GM12878 (cell line): ENCODE measurements at regions not wholly inside any gene's neighbourhood (a gene's known extent, or its start where the extent isn't known, plus 50 kb on each side); places are given as distances from the start of the nearest gene placed in this dataset.

Experiments used
- ATAC-seq: fragments of 200-7000 bp; cut with Tn5 transposase; 3 replicates; pipeline ENCODE4 v1.9.1; 2020; ENCODE audit warnings: mild to moderate bottlenecking, moderate library complexity
- BruUV-seq: library from RNA; stranded (reverse); fragments of 400-500 nt; replicated peaks from 2 replicates; lab custom pipeline; 2021; lab: Mats Ljungman, UMichigan
- CTCF ChIA-PET: fragments of 300-600 bp; sonication (Branson Sonifier 250); formaldehyde crosslinking; extraction: SDS; loops from one replicate; lab custom pipeline; 2021; ENCODE audit warnings: inconsistent platforms; lab: Yijun Ruan, JAX
- POLR2A ChIA-PET: fragments of 350-600 bp; formaldehyde crosslinking; extraction: SDS; loops from one replicate; lab custom pipeline; 2021; ENCODE audit warnings: inconsistent platforms; lab: Charles Lee
- RAD21 ChIA-PET: fragments of 300-600 bp; sonication (Branson Sonifier 250); formaldehyde crosslinking; loops from one replicate; lab custom pipeline; 2023; ENCODE audit warnings: antibody characterized with exemption; ENCODE audit not compliant: unreplicated experiment; lab: Charles Lee
- SMC1A ChIA-PET: fragments of 300-600 bp; sonication (Branson Sonifier 250); formaldehyde crosslinking; loops from one replicate; lab custom pipeline; 2023; ENCODE audit not compliant: unreplicated experiment, uncharacterized antibody; lab: Charles Lee
- DNase-seq: peaks from one replicate; pipeline ENCODE4 v3.0.0-alpha.2; 2011; ENCODE audit warnings: low read depth, low spot score
- FAIRE-seq: peaks from 3 replicates; lab custom pipeline; 2011; peaks lifted over from hg19 to GRCh38; lab: Jason Lieb, UNC
- H2AFZ ChIP-seq: 2 replicates; pipeline ENCODE4 v1.6.0; 2011; ENCODE audit warnings: low read depth, low read length, control low read depth; ENCODE audit not compliant: control insufficient read depth
- H3K27ac ChIP-seq: 2 replicates; pipeline ENCODE4 v1.5.1; 2011; ENCODE audit warnings: control low read depth; ENCODE audit not compliant: control insufficient read depth, insufficient read depth
- H3K27me3 ChIP-seq, 2 experiments: replicated peaks in 1 of 2; 2 replicates each; pipeline versions ENCODE4 v1.6.0 to v1.6.1; 2011; ENCODE audit warnings: low read length in 1 of 2; ENCODE audit not compliant: control insufficient read depth in 2 of 2, insufficient read depth in 2 of 2
- H3K36me3 ChIP-seq, 2 experiments: 2 replicates each; pipeline ENCODE4 v1.5.1; 2011; ENCODE audit warnings: low read length in 1 of 2; ENCODE audit not compliant: control insufficient read depth in 2 of 2, insufficient read depth in 2 of 2
- H3K4me1 ChIP-seq: 2 replicates; pipeline ENCODE4 v1.6.1; 2011; ENCODE audit warnings: mild to moderate bottlenecking, low read length, moderate library complexity, mixed read lengths; ENCODE audit not compliant: control insufficient read depth, insufficient read depth
- H3K4me2 ChIP-seq: 2 replicates; pipeline ENCODE4 v1.6.0; 2011; ENCODE audit warnings: control low read depth; ENCODE audit not compliant: control insufficient read depth, insufficient read depth
- H3K4me3 ChIP-seq: fragments of 200-600 bp; sonication (generic); 2 replicates; pipeline ENCODE4 v1.5.1; 2016
- H3K79me2 ChIP-seq: 2 replicates; pipeline ENCODE4 v1.6.0; 2011; ENCODE audit warnings: low read length; ENCODE audit not compliant: control insufficient read depth, insufficient read depth
- H3K9ac ChIP-seq: 2 replicates; pipeline ENCODE4 v1.8.0; 2011; ENCODE audit warnings: low read length, control low read depth, mixed read lengths; ENCODE audit not compliant: control insufficient read depth, insufficient read depth
- H3K9me3 ChIP-seq: replicated peaks from 3 replicates; pipeline ENCODE4 v1.5.1; 2011; ENCODE audit warnings: mild to moderate bottlenecking, low read length; ENCODE audit not compliant: control insufficient read depth, insufficient read depth
- H4K20me1 ChIP-seq: 2 replicates; pipeline ENCODE4 v1.6.0; 2011; ENCODE audit not compliant: control insufficient read depth, insufficient read depth
- ASH2L ChIP-seq: fragments of 300-600, 200-600 bp; sonication (generic); IDR thresholded peaks from 2 replicates; pipeline ENCODE4 v1.6.1; 2017; ENCODE audit warnings: low read depth, mild to moderate bottlenecking, borderline replicate concordance
- BHLHE40 ChIP-seq, 2 experiments: fragments of 450-650 bp in 1 of 2; IDR thresholded peaks; 2 replicates each; pipeline ENCODE4 v1.6.1; 2011 to 2017; ENCODE audit warnings: low read depth in 2 of 2, borderline replicate concordance in 1 of 2, improper control_type of control experiment in 1 of 2, low read length in 1 of 2, mild to moderate bottlenecking in 1 of 2
- ESRRA ChIP-seq: IDR thresholded peaks from 2 replicates; pipeline ENCODE4 v1.6.1; 2012; ENCODE audit warnings: mild to moderate bottlenecking, low read length, improper control_type of control experiment
- PAX8 ChIP-seq: fragments of 450-650 bp; IDR thresholded peaks from 2 replicates; pipeline ENCODE4 v1.6.1; 2017; ENCODE audit warnings: mild to moderate bottlenecking, moderate library complexity
- YBX1 ChIP-seq: fragments of 450-650 bp; IDR thresholded peaks from 2 replicates; pipeline ENCODE4 v1.6.1; 2016; ENCODE audit warnings: antibody characterized with exemption
- WGBS: methylation state at CpG from one replicate; pipeline ENCODE4 v1.1.6; 2016; ENCODE audit warnings: low lambda C conversion rate; ENCODE audit not compliant: insufficient replicate concordance, insufficient coverage; ENCODE audit errors: missing lambda C conversion rate; 5-methylcytosine and 5-hydroxymethylcytosine counted together
- in situ Hi-C: fragments of 300-500 bp; cut with MboI; formaldehyde crosslinking; loops from 9 replicates; pipeline ENCODE4 v1.14.3; 2018; ENCODE audit warnings: mixed read lengths
- intact Hi-C: fragments of 100-400 bp; cut with micrococcal nuclease; formaldehyde crosslinking; loops from one replicate; pipeline ENCODE4 v1.14.2; 2022; ENCODE audit not compliant: unreplicated experiment
- TF ChIP-seq, protein P1 (sequence below): fragments of 450-650 bp; IDR thresholded peaks from 2 replicates; pipeline ENCODE4 v1.6.1; 2017; ENCODE audit warnings: mild to moderate bottlenecking
- TF ChIP-seq, protein P2 (sequence below): fragments of 450-650 bp; IDR thresholded peaks from 2 replicates; pipeline ENCODE4 v1.6.1; 2018; ENCODE audit warnings: mild to moderate bottlenecking, low read depth, moderate library complexity; ENCODE audit not compliant: partially characterized antibody
- TF ChIP-seq, protein P3 (sequence below): IDR thresholded peaks from 2 replicates; pipeline ENCODE4 v1.6.1; 2011; ENCODE audit warnings: borderline replicate concordance, low read depth, mild to moderate bottlenecking, moderate library complexity, mixed read lengths, low read length; ENCODE audit not compliant: insufficient read depth; ENCODE audit errors: extremely low read length
- TF ChIP-seq, protein P4 (sequence below): IDR thresholded peaks from 2 replicates; pipeline ENCODE4 v1.6.1; 2012; ENCODE audit warnings: low read depth, low read length, improper control_type of control experiment
- TF ChIP-seq, protein P5 (sequence below): fragments of 450-650 bp; IDR thresholded peaks from 2 replicates; pipeline ENCODE4 v1.6.1; 2016; ENCODE audit warnings: mild to moderate bottlenecking, moderate library complexity, borderline replicate concordance
- TF ChIP-seq, protein P6 (sequence below): fragments of 450-650 bp; IDR thresholded peaks from 2 replicates; pipeline ENCODE4 v1.6.1; 2014; ENCODE audit warnings: mild to moderate bottlenecking

DNA sequence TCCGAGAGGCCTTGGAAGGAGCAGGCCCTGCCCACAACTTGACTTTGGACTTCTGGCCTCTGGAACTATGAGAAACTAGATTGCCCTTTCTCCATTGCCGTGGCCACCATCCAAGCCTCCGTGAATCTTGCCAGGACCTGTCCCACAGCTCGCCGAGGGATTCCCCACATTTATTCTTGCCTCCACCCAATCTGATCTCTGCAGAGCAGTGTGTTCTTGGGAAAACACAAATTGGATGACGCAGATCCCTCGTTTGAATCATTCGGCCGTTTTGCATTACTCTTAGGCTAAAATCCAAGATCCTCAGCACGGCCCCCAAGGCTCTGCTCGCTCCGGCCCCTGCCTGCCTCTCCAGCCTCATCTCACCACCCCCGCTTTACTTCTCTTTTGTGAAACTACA lies 364.2 kb downstream of the ZNF516 start (continued):
- no peak for TF ChIP-seq ESRRA
- TF ChIP-seq PAX8, result no peak
- no peak for TF ChIP-seq YBX1
- TF ChIP-seq, protein P1, sequence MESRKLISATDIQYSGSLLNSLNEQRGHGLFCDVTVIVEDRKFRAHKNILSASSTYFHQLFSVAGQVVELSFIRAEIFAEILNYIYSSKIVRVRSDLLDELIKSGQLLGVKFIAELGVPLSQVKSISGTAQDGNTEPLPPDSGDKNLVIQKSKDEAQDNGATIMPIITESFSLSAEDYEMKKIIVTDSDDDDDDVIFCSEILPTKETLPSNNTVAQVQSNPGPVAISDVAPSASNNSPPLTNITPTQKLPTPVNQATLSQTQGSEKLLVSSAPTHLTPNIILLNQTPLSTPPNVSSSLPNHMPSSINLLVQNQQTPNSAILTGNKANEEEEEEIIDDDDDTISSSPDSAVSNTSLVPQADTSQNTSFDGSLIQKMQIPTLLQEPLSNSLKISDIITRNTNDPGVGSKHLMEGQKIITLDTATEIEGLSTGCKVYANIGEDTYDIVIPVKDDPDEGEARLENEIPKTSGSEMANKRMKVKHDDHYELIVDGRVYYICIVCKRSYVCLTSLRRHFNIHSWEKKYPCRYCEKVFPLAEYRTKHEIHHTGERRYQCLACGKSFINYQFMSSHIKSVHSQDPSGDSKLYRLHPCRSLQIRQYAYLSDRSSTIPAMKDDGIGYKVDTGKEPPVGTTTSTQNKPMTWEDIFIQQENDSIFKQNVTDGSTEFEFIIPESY, result no peak
- TF ChIP-seq, protein P2, sequence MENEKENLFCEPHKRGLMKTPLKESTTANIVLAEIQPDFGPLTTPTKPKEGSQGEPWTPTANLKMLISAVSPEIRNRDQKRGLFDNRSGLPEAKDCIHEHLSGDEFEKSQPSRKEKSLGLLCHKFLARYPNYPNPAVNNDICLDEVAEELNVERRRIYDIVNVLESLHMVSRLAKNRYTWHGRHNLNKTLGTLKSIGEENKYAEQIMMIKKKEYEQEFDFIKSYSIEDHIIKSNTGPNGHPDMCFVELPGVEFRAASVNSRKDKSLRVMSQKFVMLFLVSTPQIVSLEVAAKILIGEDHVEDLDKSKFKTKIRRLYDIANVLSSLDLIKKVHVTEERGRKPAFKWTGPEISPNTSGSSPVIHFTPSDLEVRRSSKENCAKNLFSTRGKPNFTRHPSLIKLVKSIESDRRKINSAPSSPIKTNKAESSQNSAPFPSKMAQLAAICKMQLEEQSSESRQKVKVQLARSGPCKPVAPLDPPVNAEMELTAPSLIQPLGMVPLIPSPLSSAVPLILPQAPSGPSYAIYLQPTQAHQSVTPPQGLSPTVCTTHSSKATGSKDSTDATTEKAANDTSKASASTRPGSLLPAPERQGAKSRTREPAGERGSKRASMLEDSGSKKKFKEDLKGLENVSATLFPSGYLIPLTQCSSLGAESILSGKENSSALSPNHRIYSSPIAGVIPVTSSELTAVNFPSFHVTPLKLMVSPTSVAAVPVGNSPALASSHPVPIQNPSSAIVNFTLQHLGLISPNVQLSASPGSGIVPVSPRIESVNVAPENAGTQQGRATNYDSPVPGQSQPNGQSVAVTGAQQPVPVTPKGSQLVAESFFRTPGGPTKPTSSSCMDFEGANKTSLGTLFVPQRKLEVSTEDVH, result no peak

DNA sequence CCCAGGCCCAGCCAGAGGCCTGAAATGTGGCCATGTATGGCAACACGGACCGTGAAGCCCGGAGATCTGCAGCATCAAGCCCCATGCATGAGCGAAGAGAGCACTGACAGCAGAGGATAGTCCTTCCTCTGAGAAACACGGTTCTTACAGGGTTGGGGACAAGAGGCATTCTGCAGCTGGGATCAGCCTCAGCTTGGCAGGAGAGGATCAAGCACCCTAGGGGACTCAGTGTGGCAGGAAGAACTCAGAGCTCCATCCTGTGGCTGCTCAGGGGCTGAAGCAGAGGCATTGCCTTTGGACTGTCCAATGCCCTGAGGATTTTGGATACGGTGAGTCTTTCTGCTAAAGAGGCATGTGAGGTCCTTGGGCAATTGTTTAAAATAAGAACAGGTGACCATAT lies 368.7 kb downstream of the ZNF516 start:
- H4K20me1 ChIP-seq, result no peaks in the 10 kb centered on the region
- SMC1A ChIA-PET, result no interaction called here
- DNase-seq (no peak), FAIRE-seq (no peak), ATAC-seq (no peak)
- no peaks in the 10 kb centered on the region for H3K4me1 ChIP-seq
- no peak overlapping the region for H3K9ac ChIP-seq
- CTCF ChIA-PET, result no interaction called here
- H2AFZ ChIP-seq, result no peak overlapping the region
- no peaks in the 10 kb centered on the region for H3K27me3 ChIP-seq
- POLR2A ChIA-PET, result no interaction called here
- H3K4me2 ChIP-seq, result no peak overlapping the region
- WGBS, result 16% methylated on average over 6 of the region's 6 CpGs
- no peaks in the 10 kb centered on the region for H3K36me3 ChIP-seq
- H3K9me3 ChIP-seq, result no peaks in the 10 kb centered on the region
- in situ Hi-C loops, result no loop called here
- no TSS peak for BruUV-seq
- intact Hi-C loops, result no loop called here
- no peaks in the 10 kb centered on the region for H3K79me2 ChIP-seq
- RAD21 ChIA-PET, result no interaction called here
- H3K4me3 ChIP-seq, result no peak overlapping the region
- H3K27ac ChIP-seq, result no peak overlapping the region
- TF ChIP-seq, protein P3, sequence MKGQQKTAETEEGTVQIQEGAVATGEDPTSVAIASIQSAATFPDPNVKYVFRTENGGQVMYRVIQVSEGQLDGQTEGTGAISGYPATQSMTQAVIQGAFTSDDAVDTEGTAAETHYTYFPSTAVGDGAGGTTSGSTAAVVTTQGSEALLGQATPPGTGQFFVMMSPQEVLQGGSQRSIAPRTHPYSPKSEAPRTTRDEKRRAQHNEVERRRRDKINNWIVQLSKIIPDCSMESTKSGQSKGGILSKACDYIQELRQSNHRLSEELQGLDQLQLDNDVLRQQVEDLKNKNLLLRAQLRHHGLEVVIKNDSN, result no peak
- TF ChIP-seq, protein P4, sequence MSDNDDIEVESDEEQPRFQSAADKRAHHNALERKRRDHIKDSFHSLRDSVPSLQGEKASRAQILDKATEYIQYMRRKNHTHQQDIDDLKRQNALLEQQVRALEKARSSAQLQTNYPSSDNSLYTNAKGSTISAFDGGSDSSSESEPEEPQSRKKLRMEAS, result no peak
- TF ChIP-seq BHLHE40 (IDR thresholded peaks at IDR 0.05; ENCODE audit: borderline replicate concordance in 1 of 2, low read depth in 2 of 2, low read length in 1 of 2), result no peak
- TF ChIP-seq, protein P5, sequence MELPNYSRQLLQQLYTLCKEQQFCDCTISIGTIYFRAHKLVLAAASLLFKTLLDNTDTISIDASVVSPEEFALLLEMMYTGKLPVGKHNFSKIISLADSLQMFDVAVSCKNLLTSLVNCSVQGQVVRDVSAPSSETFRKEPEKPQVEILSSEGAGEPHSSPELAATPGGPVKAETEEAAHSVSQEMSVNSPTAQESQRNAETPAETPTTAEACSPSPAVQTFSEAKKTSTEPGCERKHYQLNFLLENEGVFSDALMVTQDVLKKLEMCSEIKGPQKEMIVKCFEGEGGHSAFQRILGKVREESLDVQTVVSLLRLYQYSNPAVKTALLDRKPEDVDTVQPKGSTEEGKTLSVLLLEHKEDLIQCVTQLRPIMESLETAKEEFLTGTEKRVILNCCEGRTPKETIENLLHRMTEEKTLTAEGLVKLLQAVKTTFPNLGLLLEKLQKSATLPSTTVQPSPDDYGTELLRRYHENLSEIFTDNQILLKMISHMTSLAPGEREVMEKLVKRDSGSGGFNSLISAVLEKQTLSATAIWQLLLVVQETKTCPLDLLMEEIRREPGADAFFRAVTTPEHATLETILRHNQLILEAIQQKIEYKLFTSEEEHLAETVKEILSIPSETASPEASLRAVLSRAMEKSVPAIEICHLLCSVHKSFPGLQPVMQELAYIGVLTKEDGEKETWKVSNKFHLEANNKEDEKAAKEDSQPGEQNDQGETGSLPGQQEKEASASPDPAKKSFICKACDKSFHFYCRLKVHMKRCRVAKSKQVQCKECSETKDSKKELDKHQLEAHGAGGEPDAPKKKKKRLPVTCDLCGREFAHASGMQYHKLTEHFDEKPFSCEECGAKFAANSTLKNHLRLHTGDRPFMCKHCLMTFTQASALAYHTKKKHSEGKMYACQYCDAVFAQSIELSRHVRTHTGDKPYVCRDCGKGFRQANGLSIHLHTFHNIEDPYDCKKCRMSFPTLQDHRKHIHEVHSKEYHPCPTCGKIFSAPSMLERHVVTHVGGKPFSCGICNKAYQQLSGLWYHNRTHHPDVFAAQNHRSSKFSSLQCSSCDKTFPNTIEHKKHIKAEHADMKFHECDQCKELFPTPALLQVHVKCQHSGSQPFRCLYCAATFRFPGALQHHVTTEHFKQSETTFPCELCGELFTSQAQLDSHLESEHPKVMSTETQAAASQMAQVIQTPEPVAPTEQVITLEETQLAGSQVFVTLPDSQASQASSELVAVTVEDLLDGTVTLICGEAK, result no peak
- TF ChIP-seq, protein P6, sequence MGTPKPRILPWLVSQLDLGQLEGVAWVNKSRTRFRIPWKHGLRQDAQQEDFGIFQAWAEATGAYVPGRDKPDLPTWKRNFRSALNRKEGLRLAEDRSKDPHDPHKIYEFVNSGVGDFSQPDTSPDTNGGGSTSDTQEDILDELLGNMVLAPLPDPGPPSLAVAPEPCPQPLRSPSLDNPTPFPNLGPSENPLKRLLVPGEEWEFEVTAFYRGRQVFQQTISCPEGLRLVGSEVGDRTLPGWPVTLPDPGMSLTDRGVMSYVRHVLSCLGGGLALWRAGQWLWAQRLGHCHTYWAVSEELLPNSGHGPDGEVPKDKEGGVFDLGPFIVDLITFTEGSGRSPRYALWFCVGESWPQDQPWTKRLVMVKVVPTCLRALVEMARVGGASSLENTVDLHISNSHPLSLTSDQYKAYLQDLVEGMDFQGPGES, result no peak
- TF ChIP-seq ASH2L, result no peak
